ENCODE measurements at regions not wholly inside any gene's neighbourhood (a gene's known extent, or its start where the extent isn't known, plus 50 kb on each side); places are given as distances from the start of the nearest gene placed in this dataset.

- CTCF ChIA-PET: interaction anchor here (0.7 to 2.6 kb wide), 4 partner anchors 10 to 206 kb away, joined by 3 to 8 read pairs (median 4); no protein-coding TSS in a partner anchor
- Mint-ChIP-seq H3K4me3 (no peak overlapping the region), H3K27ac (no peak overlapping the region), H3K9me3 (peaks cover 13% of the 10 kb centered on the region), H3K36me3 (no peaks in the 10 kb centered on the region), H3K27me3 (ENCODE audit: low read depth) (no peaks in the 10 kb centered on the region; the same call in 1 of the 2 replicates), H3K4me1 (no peaks in the 10 kb centered on the region)
- no peak for ATAC-seq
- no peak for DNase-seq (ENCODE audit: low spot score)
- POLR2A ChIA-PET: no interaction called here
- TF ChIP-seq ZSCAN18 (CRISPR knock-in tag; IDR thresholded peaks at IDR 0.05): no peak
- TF ChIP-seq RELA (CRISPR knock-in tag; IDR thresholded peaks at IDR 0.05; ENCODE audit: borderline replicate concordance): no peak
- no peak for TF ChIP-seq E2F4 (CRISPR knock-in tag; IDR thresholded peaks at IDR 0.05; ENCODE audit: borderline replicate concordance, low read depth)
- TF ChIP-seq TEAD1 (CRISPR knock-in tag; IDR thresholded peaks at IDR 0.05): no peak
- TF ChIP-seq USF2 (CRISPR knock-in tag; IDR thresholded peaks at IDR 0.05): no peak
- TF ChIP-seq, protein P1, sequence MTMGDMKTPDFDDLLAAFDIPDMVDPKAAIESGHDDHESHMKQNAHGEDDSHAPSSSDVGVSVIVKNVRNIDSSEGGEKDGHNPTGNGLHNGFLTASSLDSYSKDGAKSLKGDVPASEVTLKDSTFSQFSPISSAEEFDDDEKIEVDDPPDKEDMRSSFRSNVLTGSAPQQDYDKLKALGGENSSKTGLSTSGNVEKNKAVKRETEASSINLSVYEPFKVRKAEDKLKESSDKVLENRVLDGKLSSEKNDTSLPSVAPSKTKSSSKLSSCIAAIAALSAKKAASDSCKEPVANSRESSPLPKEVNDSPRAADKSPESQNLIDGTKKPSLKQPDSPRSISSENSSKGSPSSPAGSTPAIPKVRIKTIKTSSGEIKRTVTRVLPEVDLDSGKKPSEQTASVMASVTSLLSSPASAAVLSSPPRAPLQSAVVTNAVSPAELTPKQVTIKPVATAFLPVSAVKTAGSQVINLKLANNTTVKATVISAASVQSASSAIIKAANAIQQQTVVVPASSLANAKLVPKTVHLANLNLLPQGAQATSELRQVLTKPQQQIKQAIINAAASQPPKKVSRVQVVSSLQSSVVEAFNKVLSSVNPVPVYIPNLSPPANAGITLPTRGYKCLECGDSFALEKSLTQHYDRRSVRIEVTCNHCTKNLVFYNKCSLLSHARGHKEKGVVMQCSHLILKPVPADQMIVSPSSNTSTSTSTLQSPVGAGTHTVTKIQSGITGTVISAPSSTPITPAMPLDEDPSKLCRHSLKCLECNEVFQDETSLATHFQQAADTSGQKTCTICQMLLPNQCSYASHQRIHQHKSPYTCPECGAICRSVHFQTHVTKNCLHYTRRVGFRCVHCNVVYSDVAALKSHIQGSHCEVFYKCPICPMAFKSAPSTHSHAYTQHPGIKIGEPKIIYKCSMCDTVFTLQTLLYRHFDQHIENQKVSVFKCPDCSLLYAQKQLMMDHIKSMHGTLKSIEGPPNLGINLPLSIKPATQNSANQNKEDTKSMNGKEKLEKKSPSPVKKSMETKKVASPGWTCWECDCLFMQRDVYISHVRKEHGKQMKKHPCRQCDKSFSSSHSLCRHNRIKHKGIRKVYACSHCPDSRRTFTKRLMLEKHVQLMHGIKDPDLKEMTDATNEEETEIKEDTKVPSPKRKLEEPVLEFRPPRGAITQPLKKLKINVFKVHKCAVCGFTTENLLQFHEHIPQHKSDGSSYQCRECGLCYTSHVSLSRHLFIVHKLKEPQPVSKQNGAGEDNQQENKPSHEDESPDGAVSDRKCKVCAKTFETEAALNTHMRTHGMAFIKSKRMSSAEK (CRISPR knock-in tag; IDR thresholded peaks at IDR 0.05; ENCODE audit: borderline replicate concordance): no peak
- no peak for TF ChIP-seq SMAD3 (CRISPR knock-in tag; IDR thresholded peaks at IDR 0.05; ENCODE audit: borderline replicate concordance)
- TF ChIP-seq ELF4 (CRISPR knock-in tag; IDR thresholded peaks at IDR 0.05; ENCODE audit: low read depth): no peak
- TF ChIP-seq ZNF512 (CRISPR knock-in tag; IDR thresholded peaks at IDR 0.05; ENCODE audit: borderline replicate concordance): no peak
- TF ChIP-seq NR2C2 (CRISPR knock-in tag; IDR thresholded peaks at IDR 0.05): no peak
- no peak for TF ChIP-seq ZNF423 (CRISPR knock-in tag; IDR thresholded peaks at IDR 0.05)
- no peak for TF ChIP-seq ATF6 (CRISPR knock-in tag; IDR thresholded peaks at IDR 0.05)
- TF ChIP-seq NR3C1 (CRISPR knock-in tag; conservative IDR thresholded peaks at IDR 0.05; ENCODE audit: low read depth): no peak
- no peak for TF ChIP-seq NR1H2 (CRISPR knock-in tag; IDR thresholded peaks at IDR 0.05)
- TF ChIP-seq FOXK1 (CRISPR knock-in tag; IDR thresholded peaks at IDR 0.05): no peak
- no peak for TF ChIP-seq PRRX2 (CRISPR knock-in tag; IDR thresholded peaks at IDR 0.05)
Observed at GRCh38 chr7:22576612-22577469, 76.9 kb upstream of the STEAP1B start.

Data from WTC11 (cell line).